Sigmoid colon (tissue), 3 donors: ENCODE measurements at regions not wholly inside any gene's neighbourhood (a gene's known extent, or its start where the extent isn't known, plus 50 kb on each side); places are given as distances from the start of the nearest gene placed in this dataset.

ENCODE experiments used
- CTCF ChIP-seq, 4 experiments: fragments of 450-650 bp in 3 of 4; fragments of 200-600 bp in 1 of 4; IDR thresholded peaks; one replicate each; pipeline ENCODE4 v1.5.1; 2016 to 2019; ENCODE audit warnings: antibody characterized with exemption in 4 of 4, mild to moderate bottlenecking in 3 of 4, moderate library complexity in 2 of 4
- POLR2A ChIP-seq, 2 donors: fragments of 450-650 bp; IDR thresholded peaks; one replicate each; pipeline ENCODE4 v1.6.1; 2016; ENCODE audit warnings: antibody characterized with exemption in 2 of 2, mild to moderate bottlenecking in 2 of 2, moderate library complexity in 2 of 2

- no peak for TF ChIP-seq CTCF (IDR thresholded peaks at IDR 0.05)
- TF ChIP-seq POLR2A (IDR thresholded peaks at IDR 0.05) = no peak
Measured at GRCh38 chr1:168823988-168824387, 95.0 kb upstream of the DPT start.
